GM12878 (cell line): ENCODE measurements at regions not wholly inside any gene's neighbourhood (a gene's known extent, or its start where the extent isn't known, plus 50 kb on each side); places are given as distances from the start of the nearest gene placed in this dataset.

ENCODE experiments used
- ASH2L ChIP-seq: fragments of 300-600, 200-600 bp; sonication (generic); IDR thresholded peaks from 2 replicates; pipeline ENCODE4 v1.6.1; 2017; ENCODE audit warnings: low read depth, mild to moderate bottlenecking, borderline replicate concordance
- BRCA1 ChIP-seq: IDR thresholded peaks from 2 replicates; pipeline ENCODE4 v1.6.1; 2011; ENCODE audit warnings: low read depth, low read length, improper control_type of control experiment
- CREB1 ChIP-seq: IDR thresholded peaks from 2 replicates; pipeline ENCODE4 v1.6.1; 2012; ENCODE audit warnings: low read depth, mild to moderate bottlenecking, inconsistent platforms
- GABPA ChIP-seq: IDR thresholded peaks from 2 replicates; pipeline ENCODE4 v1.6.1; 2014; ENCODE audit warnings: antibody characterized with exemption, low read depth, mild to moderate bottlenecking, inconsistent platforms
- IKZF1 ChIP-seq: fragments of 450-650 bp; conservative IDR thresholded peaks from 2 replicates; pipeline ENCODE4 v1.6.1; 2017; ENCODE audit warnings: antibody characterized with exemption, mild to moderate bottlenecking
- KDM1A ChIP-seq: fragments of 200-600 bp; sonication (generic); IDR thresholded peaks from 2 replicates; pipeline ENCODE4 v1.6.1; 2016; ENCODE audit warnings: borderline replicate concordance
- LARP7 ChIP-seq: fragments of 450-650 bp; IDR thresholded peaks from 2 replicates; pipeline ENCODE4 v1.6.1; 2017; ENCODE audit warnings: mild to moderate bottlenecking
- MYB ChIP-seq: fragments of 150-350 bp; IDR thresholded peaks from 2 replicates; pipeline ENCODE4 v1.6.1; 2014; ENCODE audit warnings: mild to moderate bottlenecking, low read depth, low read length, borderline replicate concordance
- MYC ChIP-seq: IDR thresholded peaks from 2 replicates; pipeline ENCODE4 v1.6.1; 2011; ENCODE audit warnings: mild to moderate bottlenecking, low read length, moderate library complexity, inconsistent platforms; ENCODE audit not compliant: insufficient read depth, insufficient replicate concordance, insufficient read length, severe bottlenecking
- NRF1 ChIP-seq: conservative IDR thresholded peaks from 2 replicates; pipeline ENCODE4 v1.6.1; 2011; ENCODE audit warnings: mild to moderate bottlenecking, low read depth, low read length, improper control_type of control experiment
- PML ChIP-seq: IDR thresholded peaks from 2 replicates; pipeline ENCODE4 v1.6.1; 2012; ENCODE audit warnings: low read length, inconsistent platforms
- SPI1 ChIP-seq: IDR thresholded peaks from 2 replicates; pipeline ENCODE4 v1.6.1; 2011; ENCODE audit warnings: low read depth, mild to moderate bottlenecking, low read length, moderate library complexity, borderline replicate concordance; ENCODE audit not compliant: insufficient read depth
- SRF ChIP-seq, 2 experiments: IDR thresholded peaks; 2 replicates each; pipeline ENCODE4 v1.6.1; 2011; ENCODE audit warnings: low read depth in 2 of 2, low read length in 2 of 2, mild to moderate bottlenecking in 1 of 2, moderate library complexity in 1 of 2
- TARDBP ChIP-seq: IDR thresholded peaks from 2 replicates; pipeline ENCODE4 v1.6.1; 2016; ENCODE audit warnings: borderline replicate concordance
- TCF12 ChIP-seq: IDR thresholded peaks from 2 replicates; pipeline ENCODE4 v1.6.1; 2011; ENCODE audit warnings: low read depth, mild to moderate bottlenecking, low read length
- TF ChIP-seq, protein P1 (sequence below): fragments of 450-650 bp; formaldehyde crosslinking; IDR thresholded peaks from 2 replicates; pipeline ENCODE4 v1.4.0; 2020; ENCODE audit warnings: mild to moderate bottlenecking, moderate library complexity
- TF ChIP-seq, protein P2 (sequence below): fragments of 150-350 bp; IDR thresholded peaks from 2 replicates; pipeline ENCODE4 v1.6.1; 2016; ENCODE audit warnings: low read depth, low read length
- TF ChIP-seq, protein P3 (sequence below): fragments of 450-650 bp; IDR thresholded peaks from 2 replicates; pipeline ENCODE4 v1.6.1; 2016; ENCODE audit warnings: mild to moderate bottlenecking, moderate library complexity, borderline replicate concordance

DNA sequence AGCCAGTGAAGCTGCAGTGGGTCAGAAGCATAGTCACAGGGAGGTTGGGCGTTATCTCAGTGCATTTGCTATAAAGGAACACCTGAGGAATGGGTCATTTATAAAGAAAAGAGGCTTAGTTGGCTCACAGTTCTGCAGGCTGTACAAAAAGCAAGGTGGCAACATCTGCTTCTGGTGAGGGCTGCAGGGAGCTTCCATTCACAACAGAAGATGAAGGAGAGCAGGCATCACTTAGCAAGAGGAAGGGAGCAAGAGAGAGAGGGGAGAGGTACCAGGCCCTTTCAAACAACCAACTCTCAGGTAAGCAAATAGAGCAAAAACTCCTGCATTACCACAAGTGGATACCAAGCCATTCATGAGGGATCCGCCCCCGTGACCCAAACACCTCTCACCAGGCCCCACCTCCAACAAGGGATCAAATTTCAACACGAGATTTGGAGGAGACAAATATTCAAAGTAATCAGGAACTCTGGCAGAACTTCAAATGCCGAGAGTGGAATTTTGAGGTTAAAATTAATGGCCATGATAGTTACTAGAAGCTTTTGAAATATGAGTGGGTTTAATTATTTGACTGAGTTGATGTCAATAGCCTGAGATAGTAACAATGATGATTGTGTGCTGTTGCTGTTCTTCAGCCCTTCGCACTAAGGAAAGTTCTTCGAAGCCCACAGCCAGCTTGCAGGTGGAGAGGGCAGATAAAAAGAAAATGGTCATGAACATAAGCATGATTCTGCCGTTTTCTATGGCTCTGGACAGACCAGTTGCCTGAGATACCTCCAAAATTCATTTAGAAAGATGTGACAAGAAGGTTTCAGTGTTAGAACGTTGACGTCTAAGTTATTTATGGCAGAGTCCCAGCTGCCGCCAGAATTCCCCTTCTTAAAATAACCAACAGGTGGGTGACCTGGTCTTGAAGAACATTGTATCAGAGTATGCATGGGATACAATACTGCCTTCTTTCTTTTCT is 55.3 kb upstream of the ADTRP start (continued):
- peak; percentile 89 for TF ChIP-seq CREB1
- peak; percentile 95 for TF ChIP-seq PML
- TF ChIP-seq KDM1A = no peak
- TF ChIP-seq BRCA1 = no peak
- TF ChIP-seq MYC = no peak
- TF ChIP-seq, protein P1, sequence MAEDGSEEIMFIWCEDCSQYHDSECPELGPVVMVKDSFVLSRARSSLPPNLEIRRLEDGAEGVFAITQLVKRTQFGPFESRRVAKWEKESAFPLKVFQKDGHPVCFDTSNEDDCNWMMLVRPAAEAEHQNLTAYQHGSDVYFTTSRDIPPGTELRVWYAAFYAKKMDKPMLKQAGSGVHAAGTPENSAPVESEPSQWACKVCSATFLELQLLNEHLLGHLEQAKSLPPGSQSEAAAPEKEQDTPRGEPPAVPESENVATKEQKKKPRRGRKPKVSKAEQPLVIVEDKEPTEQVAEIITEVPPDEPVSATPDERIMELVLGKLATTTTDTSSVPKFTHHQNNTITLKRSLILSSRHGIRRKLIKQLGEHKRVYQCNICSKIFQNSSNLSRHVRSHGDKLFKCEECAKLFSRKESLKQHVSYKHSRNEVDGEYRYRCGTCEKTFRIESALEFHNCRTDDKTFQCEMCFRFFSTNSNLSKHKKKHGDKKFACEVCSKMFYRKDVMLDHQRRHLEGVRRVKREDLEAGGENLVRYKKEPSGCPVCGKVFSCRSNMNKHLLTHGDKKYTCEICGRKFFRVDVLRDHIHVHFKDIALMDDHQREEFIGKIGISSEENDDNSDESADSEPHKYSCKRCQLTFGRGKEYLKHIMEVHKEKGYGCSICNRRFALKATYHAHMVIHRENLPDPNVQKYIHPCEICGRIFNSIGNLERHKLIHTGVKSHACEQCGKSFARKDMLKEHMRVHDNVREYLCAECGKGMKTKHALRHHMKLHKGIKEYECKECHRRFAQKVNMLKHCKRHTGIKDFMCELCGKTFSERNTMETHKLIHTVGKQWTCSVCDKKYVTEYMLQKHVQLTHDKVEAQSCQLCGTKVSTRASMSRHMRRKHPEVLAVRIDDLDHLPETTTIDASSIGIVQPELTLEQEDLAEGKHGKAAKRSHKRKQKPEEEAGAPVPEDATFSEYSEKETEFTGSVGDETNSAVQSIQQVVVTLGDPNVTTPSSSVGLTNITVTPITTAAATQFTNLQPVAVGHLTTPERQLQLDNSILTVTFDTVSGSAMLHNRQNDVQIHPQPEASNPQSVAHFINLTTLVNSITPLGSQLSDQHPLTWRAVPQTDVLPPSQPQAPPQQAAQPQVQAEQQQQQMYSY (CRISPR knock-in tag) = no peak
- peak; percentile 99 for TF ChIP-seq TCF12
- TF ChIP-seq TARDBP = 0 out of 2 replicates have a peak, but pooled peaks have one; percentile 17
- TF ChIP-seq IKZF1 = peak; percentile 89
- TF ChIP-seq MYB = peak; percentile 70
- no peak; the same call in 1 of the 2 replicates for TF ChIP-seq ASH2L
- TF ChIP-seq, protein P2, sequence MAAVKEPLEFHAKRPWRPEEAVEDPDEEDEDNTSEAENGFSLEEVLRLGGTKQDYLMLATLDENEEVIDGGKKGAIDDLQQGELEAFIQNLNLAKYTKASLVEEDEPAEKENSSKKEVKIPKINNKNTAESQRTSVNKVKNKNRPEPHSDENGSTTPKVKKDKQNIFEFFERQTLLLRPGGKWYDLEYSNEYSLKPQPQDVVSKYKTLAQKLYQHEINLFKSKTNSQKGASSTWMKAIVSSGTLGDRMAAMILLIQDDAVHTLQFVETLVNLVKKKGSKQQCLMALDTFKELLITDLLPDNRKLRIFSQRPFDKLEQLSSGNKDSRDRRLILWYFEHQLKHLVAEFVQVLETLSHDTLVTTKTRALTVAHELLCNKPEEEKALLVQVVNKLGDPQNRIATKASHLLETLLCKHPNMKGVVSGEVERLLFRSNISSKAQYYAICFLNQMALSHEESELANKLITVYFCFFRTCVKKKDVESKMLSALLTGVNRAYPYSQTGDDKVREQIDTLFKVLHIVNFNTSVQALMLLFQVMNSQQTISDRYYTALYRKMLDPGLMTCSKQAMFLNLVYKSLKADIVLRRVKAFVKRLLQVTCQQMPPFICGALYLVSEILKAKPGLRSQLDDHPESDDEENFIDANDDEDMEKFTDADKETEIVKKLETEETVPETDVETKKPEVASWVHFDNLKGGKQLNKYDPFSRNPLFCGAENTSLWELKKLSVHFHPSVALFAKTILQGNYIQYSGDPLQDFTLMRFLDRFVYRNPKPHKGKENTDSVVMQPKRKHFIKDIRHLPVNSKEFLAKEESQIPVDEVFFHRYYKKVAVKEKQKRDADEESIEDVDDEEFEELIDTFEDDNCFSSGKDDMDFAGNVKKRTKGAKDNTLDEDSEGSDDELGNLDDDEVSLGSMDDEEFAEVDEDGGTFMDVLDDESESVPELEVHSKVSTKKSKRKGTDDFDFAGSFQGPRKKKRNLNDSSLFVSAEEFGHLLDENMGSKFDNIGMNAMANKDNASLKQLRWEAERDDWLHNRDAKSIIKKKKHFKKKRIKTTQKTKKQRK = no peak
- TF ChIP-seq SPI1 = no peak
- TF ChIP-seq NRF1 = no peak
- TF ChIP-seq LARP7 = no peak
- peak; percentile 78 for TF ChIP-seq GABPA
- TF ChIP-seq SRF (IDR thresholded peaks at IDR 0.05; ENCODE audit: low read depth in 2 of 2, low read length in 2 of 2) = no peak
- TF ChIP-seq, protein P3, sequence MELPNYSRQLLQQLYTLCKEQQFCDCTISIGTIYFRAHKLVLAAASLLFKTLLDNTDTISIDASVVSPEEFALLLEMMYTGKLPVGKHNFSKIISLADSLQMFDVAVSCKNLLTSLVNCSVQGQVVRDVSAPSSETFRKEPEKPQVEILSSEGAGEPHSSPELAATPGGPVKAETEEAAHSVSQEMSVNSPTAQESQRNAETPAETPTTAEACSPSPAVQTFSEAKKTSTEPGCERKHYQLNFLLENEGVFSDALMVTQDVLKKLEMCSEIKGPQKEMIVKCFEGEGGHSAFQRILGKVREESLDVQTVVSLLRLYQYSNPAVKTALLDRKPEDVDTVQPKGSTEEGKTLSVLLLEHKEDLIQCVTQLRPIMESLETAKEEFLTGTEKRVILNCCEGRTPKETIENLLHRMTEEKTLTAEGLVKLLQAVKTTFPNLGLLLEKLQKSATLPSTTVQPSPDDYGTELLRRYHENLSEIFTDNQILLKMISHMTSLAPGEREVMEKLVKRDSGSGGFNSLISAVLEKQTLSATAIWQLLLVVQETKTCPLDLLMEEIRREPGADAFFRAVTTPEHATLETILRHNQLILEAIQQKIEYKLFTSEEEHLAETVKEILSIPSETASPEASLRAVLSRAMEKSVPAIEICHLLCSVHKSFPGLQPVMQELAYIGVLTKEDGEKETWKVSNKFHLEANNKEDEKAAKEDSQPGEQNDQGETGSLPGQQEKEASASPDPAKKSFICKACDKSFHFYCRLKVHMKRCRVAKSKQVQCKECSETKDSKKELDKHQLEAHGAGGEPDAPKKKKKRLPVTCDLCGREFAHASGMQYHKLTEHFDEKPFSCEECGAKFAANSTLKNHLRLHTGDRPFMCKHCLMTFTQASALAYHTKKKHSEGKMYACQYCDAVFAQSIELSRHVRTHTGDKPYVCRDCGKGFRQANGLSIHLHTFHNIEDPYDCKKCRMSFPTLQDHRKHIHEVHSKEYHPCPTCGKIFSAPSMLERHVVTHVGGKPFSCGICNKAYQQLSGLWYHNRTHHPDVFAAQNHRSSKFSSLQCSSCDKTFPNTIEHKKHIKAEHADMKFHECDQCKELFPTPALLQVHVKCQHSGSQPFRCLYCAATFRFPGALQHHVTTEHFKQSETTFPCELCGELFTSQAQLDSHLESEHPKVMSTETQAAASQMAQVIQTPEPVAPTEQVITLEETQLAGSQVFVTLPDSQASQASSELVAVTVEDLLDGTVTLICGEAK = no peak
